HG03558 (cell line): ENCODE measurements at regions not wholly inside any gene's neighbourhood (a gene's known extent, or its start where the extent isn't known, plus 50 kb on each side); places are given as distances from the start of the nearest gene placed in this dataset.
"Not testable (repeated sequence)": the region's sequence is repeated elsewhere in the genome, so short reads cannot be mapped to it uniquely, and the experiment has no call there.

Experiments used
- ATAC-seq: cut with Tn5 transposase; IDR thresholded peaks from one replicate; pipeline ENCODE4 v1.9.1; 2021; ENCODE audit warnings: moderate number of reproducible peaks; ENCODE audit not compliant: unreplicated experiment; ENCODE audit errors: extremely low read depth

DNA sequence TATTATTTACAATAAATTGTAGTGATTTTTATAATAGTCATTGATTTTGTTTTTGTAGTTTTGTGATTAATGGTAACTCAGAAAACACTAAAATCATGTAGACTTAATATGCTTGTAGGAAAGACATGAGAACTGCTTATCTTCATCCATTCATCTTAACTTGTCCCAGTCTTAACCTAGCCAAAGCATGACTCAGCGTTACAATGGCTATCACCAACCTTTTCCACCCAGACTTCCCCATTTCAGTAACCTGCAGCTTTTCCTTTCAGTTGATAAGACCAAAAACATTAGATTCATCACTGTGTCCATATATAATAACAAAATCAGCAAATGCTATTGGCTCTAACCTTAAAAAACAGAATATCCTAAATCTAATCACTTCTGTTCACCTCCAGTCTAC, 106.2 kb upstream of the KLF8 start:
- ATAC-seq = no peak

DNA sequence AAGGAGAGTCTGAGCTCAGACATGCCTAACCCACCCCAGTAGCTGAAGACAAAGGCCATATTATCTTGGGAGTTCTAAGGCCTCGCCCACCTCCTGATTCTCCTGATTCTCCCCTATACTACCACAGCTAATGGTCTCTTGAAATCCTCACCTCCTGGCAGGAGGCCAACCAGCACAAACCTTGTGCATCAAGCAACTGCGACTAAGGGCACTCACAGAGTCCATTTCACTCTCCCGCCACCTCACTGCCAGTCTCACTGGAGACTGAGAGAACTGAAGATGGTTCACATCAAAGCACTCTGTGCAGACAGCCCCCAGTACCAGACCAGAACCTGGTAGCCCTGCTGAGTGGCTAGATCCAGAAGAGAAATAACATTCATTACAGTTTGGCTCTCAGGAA, 102.1 kb upstream of the KLF8 start:
- no peak for ATAC-seq

- no peak for ATAC-seq
Measured at GRCh38 chrX:56130436-56130835, 101.7 kb upstream of the KLF8 start.

DNA sequence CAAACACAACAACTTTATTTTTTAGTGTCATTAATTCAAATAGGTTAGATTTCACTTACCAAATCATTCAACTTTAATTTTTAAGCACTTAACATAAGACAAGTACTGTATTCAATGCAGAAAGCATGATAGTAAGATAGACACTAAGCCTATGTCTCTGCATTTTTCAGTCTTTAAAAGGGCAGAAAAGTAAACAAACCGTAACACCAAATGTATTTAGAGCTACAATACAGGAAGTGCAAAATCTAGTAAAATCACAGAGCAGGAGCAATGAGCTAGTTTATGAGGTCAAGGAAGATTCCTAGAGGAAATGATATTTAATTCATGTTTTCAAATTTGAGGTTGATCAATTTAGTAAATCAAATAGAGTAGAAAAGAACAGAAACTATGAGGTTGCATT, 68.0 kb upstream of the KLF8 start:
- not testable (repeated sequence) for ATAC-seq
